Stimulated activated CD8-positive, alpha-beta memory T cell treated with anti-CD3 and anti-CD28 coated beads, Interleukin-12 subunit alpha, Interleukin-12 subunit beta, amount 100 ng/mL, for 1 hour (primary cell): ENCODE measurements at regions not wholly inside any gene's neighbourhood (a gene's known extent, or its start where the extent isn't known, plus 50 kb on each side); places are given as distances from the start of the nearest gene placed in this dataset.

Experiments used
- DNase-seq: peaks from one replicate; pipeline ENCODE4 v3.0.0-alpha.2; 2020; ENCODE audit warnings: low read depth

DNA sequence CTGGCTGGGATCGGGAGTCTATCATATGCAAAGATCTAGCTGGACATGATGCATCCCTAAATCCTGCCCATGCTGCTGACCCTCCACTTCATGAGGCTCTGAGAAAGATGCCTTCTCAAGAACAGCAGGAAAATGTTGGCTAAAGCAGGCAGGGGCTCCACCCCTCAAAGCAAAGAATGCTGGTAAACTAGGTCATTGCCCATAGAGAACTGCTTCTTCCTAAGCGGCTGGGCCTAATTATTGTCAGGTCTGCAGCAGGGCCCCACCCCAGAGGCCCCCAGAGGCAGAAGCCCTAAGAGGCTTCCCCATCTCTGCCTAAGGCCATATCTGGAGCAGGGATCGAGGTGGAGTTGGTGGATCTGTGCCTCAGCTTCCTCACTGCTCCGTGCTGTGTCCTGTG is 447.4 kb upstream of the PROK2 start:
- no peak for DNase-seq

DNA sequence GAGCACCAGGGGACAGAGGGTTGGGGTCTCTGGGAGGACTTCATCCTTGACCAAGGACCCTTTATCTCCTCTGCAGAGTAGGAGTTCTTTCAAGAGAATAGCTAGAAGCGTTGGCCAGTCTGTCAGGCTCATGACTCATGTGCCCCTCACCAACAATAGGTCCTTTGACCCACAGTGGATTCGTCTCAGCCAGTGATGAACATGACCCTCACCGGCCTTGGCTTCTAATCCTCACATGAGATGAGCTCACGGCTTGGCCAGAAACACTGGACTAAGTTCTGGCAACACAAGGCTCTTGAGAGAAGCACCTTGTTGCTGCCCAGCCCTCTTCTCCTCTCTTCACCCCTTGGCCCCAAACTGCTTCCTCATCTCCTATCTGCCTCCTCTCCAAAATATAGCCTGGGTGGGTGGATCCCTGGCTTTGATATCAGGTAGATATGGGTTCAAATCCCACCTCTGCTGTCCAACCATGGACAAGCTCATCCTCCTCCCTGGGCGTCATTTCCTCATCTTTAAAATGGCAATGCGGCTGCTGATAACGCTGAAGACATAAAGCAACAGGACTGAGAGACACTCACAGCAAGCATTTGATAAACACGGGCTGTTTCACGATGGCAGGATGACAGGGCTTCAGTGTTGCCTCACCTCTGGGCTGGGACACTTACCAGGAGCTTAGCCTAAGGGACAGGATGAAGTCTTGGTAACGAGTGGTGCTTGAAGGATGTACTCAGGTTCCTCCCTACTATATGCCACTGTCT is 446.7 kb upstream of the PROK2 start:
- no peak for DNase-seq

DNA sequence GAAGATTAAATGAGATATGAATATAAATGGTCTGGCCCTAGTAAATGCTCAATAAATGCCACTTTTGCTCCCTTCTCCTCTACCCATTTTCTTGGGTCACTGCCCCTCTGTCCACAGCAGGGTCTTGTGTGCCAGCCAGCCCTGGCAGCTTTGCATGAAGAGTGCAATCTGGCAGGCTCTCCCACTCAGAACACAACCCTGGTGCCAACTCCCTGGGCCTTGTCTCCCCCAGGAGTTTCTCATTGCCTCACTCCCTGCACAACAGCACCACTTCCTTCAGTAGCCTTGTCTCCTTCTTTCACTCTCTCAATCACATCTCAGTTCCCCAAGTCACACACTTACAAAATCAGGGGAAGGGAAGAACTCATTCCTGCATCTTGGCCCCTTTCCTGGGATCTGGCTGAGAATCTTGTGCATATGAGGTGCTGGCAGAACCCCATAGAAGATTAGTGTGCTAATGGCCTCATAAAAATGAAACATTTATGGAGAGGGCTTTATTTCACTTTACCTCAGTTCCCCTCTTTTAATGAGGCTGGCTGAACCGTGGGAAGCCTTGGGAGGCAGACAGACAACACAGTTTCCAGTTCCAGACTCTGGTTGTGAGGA is 445.9 kb upstream of the PROK2 start:
- DNase-seq = no peak

DNA sequence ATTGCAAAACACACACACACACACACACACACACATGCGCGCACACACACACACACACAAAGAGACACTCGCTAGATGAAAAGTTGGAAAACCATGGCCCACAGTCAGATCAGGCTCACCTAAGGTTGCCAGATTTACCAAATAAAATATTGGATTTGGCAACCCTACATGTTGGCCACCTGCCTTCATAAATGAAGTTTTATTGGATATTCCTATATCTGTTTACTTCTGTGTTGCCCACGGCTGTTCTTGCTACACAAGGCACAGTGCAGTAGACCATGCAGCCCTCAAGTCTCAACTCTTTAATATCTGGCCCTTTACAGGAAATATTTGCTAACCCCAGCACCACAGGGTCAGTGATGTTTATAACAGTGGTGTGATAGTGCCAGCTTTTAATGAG is 445.0 kb upstream of the PROK2 start:
- DNase-seq = no peak

DNA sequence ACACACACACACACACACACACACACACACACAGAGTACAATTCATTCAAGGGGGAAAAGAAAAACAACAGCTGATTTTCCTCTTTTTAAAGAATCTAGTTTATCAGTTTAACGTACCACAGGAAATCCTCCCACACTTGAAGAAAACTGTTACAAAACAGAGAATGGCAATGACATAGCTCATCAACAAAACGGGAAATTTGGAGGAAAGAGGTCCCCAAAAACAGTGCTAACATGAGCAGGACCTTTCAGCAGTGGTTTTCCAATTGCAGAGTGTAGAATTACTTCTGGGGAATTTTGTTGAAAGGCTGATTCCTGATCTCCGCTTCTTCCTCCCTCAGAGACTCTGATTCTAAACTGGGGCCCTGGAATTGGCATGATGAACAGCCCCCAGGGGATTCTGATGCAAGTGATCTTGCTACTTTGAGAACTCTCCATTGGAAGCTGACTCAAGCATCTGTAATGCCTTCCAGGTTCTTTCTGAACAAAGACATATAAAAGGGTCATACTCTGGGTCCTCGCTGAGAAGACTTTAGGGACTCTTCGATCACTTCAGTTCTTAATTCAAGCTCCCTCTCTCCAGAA is 442.6 kb upstream of the PROK2 start:
- no peak for DNase-seq

DNA sequence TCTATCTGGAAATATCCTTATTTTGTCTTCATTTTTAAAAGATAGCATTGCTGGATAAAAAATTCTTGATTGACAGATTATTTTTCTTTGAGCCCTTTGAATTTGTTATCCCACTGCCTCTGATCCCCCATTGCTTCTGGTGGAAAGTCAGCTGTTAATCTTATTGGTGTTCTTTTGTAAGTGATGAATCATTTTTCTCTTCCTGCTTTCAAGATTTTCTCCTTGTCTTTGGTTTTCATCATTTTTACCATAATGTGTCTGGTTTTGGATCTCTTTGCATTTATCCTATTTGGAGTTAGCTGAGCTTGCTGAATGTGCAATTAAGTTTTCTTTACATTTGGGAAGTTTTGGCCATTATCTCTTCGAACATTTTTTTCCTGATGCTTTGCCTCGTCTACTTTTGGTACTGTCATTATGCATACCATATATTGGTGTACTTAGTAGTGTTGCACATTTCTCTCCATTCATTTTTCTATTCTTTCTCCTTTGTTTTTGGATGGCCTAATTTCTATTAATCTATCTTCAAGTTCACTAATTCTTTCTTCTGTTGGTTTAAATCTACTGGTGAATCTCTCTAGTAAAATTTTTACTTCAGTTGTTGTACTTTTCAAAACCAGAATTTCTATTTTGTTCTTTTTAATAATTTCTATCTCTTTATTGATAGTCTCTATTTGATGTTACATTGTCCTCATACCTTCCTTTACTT is 440.0 kb upstream of the PROK2 start:
- no peak for DNase-seq

DNA sequence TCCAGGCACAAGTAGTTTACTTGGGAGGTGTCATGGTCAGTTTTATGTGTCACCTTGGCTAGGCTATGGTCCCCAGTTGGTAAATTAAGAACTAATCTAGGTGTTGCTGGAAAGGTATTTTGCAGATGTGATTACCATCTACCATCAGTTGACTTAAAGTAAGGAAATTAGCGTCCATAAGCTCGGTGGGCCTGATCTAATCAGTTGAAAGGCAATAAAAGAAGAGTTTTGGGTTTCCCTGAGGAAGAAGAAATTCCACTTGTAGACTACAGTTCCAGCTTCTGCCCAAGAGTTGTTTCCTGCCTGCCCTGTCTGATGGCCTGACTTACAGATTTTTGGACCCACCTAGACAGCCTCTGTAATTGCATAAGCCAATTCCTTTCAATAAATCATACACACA is 438.7 kb upstream of the PROK2 start:
- DNase-seq = no peak

DNA sequence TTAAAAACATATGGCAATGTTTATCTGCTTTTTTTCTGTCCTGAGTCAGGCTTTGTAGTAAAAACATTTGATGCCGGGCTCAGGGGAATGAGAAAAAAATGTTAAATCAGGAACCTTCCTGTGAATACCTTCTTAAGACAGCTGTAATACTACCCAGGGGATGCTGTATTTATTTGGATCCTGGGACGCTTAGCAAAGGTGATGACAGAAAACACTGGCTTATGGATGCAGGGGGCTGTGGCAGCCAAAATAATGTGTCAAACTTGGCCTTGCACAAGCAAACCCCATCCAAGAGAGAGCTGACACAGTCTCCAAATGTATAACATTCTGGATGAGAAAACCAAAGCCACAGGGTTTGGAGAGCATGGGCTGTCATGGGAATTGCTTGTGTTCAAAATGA is 438.2 kb upstream of the PROK2 start:
- DNase-seq = no peak

DNA sequence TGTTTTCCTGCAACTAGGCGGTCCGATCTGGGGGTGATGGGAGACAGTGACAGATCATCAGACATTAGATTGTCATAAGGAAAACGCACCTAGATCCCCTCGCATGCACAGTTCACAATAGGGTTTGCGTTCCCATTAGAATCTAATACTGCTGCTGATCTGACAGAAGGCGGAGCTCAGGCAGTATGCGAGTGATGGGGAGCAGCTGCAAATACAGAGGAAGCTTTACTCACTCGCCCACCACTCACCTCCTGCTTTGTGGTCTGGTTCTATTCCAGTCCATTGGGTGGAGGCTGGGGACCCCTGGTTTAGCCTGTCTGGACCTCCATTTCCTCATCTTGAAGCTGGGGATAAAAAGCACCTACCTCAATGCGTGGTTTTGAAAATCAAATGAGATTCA is 437.5 kb upstream of the PROK2 start:
- no peak for DNase-seq

DNA sequence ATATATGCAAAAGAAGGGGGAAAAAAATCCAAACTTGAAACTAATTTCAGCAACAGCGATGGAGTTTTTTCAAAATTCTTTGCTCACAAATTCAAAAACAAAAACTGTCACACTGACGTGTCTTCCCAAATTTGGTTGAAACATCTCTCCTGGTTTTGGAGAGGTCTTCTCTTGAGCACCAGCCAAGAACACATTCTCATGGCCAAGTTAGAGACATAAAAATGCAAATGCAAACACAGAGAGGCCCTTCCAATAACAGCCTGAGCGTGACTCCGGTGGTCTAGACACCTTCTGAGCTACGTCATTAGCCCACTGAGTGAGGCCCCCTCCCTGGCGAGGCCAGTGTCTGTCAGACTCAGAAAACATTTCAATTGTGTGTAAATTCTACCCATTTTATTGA is 436.0 kb upstream of the PROK2 start:
- no peak for DNase-seq

DNA sequence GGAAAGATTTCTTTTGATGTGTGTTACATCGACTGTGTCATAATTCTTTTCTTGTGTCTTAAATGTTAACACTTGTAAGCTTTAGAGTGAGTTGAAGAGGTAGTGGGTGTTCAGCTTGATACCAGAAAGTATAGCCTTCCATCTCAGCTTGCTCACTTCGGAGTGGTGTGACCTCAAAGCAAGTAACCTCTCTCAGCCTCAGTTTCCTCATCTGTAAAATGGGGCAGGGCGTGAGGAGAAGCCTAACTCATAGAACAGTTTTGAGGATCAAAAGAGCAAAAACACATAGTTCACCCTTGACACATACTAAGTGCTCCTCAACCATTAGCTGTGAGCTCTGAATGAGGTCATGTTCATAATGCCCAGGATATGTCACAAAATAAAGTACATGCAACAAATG is 434.8 kb upstream of the PROK2 start:
- no peak for DNase-seq

DNA sequence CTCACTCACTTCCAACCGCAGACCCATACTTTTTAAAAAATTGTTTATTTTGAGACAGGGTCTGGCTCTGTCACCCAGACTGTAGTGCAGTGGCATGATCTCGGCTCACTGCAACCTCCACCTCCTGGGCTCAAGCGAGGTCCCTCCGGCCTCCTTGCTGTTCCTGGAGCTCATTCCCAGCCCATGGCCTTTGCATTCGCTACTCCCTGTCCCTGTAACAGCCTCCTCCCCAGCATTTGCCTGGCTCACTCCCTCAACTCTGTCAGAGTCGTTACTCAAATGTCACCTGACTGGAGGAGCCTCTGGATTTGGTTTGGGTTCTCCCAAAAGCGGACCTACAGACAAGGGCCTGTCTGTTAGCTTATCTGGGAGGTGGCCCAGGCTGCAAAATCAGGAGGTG is 432.6 kb upstream of the PROK2 start:
- no peak for DNase-seq

DNA sequence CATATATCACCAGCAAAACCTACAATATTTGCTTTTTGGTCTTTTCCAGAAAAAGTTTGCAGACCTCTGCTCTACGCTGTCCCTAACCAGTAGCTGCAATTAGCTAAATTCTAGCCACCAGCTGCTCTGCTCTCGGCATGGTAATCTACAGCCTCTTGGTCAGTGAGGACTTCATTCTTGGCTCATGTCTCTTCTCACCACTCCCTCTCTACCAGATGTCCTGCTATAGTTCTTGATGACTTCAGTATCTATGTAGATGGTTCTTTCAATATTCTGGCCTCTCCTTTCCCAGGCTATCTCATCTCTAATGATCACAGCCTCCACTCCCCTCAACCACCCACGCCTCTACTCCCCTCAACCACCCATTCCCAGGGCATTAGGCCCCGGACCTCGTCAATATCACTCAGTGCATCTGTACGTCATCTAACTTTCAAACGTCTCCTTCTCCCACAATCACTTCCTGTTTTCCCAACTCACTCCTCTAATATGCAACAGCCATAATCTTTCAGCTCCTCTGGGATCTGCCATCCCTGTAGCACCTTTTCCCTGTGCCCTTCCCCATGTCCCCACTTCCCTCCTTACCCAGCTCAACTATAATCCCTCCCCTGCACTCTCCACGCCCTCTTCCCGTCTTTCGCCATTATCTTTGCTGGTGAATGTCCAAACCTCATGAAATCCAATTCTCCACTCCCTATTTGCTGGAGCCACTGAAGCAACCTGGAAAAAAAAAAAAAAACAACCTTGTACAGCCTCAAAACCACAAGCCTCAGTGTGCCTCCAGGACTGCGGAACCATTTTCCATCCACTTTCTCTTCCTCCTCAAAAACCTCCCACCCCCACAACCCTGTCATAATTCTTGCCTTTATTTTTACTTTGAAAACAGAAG is 429.4 kb upstream of the PROK2 start:
- DNase-seq = no peak

DNA sequence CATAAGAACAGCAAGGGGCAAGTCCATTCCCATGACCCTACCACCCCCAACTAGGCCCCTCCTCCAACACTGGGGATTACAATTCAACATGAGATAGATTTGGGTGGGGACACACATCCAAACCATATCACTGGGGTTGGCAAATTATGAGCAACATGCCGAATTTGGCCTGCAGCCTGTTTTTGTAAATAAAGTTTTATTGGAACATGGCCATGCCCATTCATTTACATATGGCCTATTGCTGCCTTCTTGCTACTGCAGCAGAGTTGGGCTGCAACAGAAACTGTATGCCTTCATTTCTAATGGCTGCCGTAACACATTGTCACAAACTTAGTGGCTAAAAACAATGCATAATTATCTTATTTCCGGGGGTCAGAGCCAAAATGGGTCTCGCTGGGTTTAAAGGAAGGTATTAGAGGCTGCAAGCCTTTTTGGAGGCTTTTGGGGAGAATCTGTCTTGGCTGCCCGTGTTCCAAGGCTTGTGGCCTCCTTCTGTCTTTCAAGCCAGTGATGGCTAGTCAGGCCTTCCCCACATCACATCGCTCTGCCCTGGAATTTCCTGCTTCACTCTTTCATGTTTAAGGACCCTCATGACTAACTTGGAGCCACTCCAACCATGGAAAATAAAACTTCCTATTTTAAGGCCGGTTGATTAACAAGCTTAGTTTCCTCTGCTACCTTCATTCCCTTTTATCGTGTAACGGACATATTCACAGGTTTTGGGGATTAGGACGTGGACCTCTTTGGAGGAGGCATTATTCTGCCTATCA is 428.5 kb upstream of the PROK2 start:
- no peak for DNase-seq

DNA sequence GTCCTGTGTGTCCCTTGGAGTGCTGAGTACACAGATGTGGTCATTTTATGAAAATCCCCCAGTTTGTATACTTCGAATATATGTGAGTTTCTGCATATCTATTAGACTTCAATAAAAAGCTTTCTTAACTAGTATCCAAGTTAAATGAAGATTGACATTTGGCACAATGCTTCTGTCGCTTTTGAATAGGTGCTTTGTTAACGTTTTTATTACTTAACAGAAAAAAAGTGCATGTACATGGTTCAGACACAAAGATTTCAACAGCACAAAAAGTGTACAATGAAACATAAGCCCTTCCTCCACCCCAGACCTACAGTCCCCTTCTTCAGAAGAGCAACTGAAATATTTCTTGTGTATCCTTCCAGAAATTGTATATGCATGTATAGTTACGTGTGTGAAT is 427.4 kb upstream of the PROK2 start:
- DNase-seq = no peak

DNA sequence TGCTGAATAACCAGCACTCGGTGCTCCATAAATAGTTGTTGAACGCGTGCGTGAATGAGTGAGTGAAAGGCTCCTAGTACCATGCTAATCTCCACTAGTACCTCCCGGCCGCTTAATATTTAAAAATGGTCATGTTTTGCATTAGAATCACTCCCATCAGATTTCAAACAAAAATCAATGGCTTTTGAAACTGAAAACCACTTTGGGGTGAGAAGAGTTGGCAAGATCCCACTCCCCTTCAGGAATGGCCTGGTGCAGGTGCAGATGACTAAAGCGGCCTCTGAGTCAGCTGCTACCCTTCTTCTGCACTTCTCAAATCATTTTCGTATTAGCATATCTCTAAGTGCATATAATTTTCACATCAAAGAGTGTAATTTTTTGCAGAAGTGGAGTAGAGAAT is 425.3 kb upstream of the PROK2 start:
- DNase-seq = no peak

DNA sequence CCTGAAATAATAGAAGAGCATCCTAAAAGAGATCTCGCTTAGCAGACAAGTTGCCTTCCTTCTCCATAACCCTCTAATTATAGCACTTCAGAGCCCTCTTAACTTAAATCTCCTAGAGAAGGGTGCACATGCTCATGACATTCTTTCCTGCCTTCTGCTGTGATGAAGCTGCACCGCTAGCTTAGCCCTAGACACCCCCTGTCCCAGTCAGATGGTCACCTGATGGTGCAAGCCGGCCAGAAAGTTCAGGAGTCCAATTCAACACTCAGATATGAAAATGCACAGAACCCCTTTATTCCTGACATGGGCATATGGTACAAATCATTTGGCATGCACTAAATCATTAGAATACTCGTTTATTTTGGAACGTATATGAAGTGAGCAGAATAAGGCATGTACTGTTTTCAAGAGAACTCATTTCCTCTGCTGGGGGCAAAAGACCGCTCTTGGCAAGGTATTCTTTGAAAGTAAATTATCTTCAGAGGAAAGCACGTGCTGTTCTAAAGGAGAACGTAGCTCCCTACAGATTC is 420.4 kb upstream of the PROK2 start:
- no peak for DNase-seq

DNA sequence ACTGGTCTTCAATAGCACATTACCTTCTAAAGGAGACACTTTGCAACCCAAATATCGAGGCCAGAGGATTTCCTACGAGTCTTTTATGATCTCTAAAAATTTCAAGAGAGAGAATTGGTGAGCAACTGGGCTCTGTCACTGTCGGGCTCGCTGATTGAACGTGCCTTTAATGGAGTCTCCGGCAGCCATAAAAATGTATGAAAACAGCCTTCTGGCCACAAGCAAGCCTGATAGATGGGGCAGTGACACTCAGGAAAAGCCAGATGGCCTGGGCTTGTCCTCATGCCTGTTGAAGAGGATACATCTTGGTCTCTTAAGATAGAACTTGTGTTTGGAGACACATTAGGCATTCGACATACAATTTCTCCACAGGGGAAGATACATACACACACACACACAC is 419.5 kb upstream of the PROK2 start:
- no peak for DNase-seq

DNA sequence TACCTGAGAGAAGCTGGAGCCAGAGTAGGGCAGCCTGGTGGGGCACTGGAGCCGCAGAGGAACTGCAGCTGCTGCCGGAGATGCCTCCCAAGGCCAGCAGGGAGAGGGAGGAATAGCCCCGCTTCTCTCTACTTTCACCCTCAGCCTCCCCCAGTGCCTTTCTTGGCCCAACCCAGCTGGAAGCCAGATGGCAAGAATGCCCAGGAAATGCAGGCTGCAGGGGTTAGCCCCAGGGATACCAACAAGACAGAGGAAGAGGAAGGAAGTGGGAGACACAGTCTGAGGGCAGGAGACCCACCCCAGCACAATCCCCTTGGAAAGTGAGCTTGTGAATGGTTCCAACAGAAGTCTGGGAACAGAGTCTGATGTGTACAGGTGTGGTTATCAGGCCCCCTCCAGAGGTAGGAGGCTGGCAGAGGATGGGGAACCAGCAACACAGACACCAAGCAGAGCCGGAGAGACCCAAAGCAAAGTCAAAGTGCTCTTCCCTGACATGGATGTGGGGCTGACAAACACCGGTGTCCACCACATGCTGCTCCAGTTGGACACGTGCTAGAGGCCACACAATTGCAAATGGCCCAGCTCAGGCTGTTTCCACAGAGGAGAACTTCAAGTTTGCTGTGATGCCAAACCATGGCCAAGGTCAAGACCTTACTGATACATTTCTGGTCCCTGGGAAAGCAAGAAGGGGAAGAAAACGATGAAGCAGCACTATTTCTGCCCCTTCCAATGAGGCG is 418.8 kb upstream of the PROK2 start:
- no peak for DNase-seq

DNA sequence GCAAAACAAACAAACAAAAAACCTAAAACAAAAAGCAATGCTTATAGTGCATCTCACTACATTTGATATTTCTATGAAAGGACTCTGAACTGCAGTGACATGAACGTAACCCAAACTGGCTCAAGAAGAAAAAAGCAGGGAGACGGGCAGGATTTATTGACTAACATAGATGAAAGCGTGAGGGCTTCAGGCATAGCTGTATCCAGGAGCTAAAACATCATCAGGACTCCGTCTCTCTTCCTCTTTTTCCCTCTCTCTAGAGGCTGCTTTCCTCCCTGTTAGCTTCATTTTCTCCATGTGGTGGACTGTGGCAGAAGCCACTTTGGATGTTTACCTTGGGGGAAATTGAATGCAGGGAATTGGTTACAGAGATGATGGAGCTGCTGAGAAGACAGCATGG is 418.2 kb upstream of the PROK2 start:
- no peak for DNase-seq
